HCT116 (cell line): ENCODE measurements at regions not wholly inside any gene's neighbourhood (a gene's known extent, or its start where the extent isn't known, plus 50 kb on each side); places are given as distances from the start of the nearest gene placed in this dataset.

Experiments used
- ATAC-seq: fragments of 200-7000 bp; cut with Tn5 transposase; 2 replicates; pipeline ENCODE4 v1.9.1; 2020; ENCODE audit warnings: mild to moderate bottlenecking, moderate library complexity
- BruUV-seq: library from RNA; stranded (reverse); fragments of 400-500 nt; replicated peaks from 2 replicates; lab custom pipeline; 2021; lab: Mats Ljungman, UMichigan
- CTCF ChIA-PET: fragments of 300-600 bp; sonication (Branson Sonifier 250); formaldehyde crosslinking; loops from one replicate; lab custom pipeline; 2021; ENCODE audit warnings: antibody characterized with exemption; lab: Charles Lee
- POLR2A ChIA-PET: fragments of 300-600, 350-600 bp; sonication (Branson Sonifier 250); formaldehyde crosslinking; loops from one replicate; lab custom pipeline; 2021; ENCODE audit warnings: antibody characterized with exemption; lab: Charles Lee
- RAD21 ChIA-PET, 2 experiments: fragments of 300-600 bp; sonication (Branson Sonifier 250); formaldehyde crosslinking; loops; one replicate each; lab custom pipeline; 2023; ENCODE audit warnings: low total read pairs in 2 of 2; ENCODE audit not compliant: uncharacterized antibody in 2 of 2, unreplicated experiment in 2 of 2, low non-redundant PET in 1 of 2; lab: Charles Lee
- DNase-seq: peaks from one replicate; pipeline ENCODE4 v3.0.0-alpha.2; 2010; ENCODE audit warnings: low read depth, low spot score
- H2AFZ ChIP-seq: fragments of 200-600 bp; shearing (Covaris generic), sonication (generic); 2 replicates; pipeline ENCODE4 v1.6.1; 2017; ENCODE audit warnings: low read depth, mixed run types, mixed read lengths, antibody characterized with exemption, low read length; ENCODE audit not compliant: poor library complexity, severe bottlenecking
- H3K27ac ChIP-seq: 2 replicates; pipeline ENCODE4 v1.5.1; 2012; ENCODE audit warnings: low read depth, low read length
- H3K27me3 ChIP-seq: fragments of 200-600 bp; sonication (generic); 2 replicates; pipeline ENCODE4 v1.6.1; 2016; ENCODE audit warnings: mixed run types, low read length, mixed read lengths; ENCODE audit not compliant: insufficient read depth
- H3K36me3 ChIP-seq, 2 experiments: fragments of 200-500 bp in 1 of 2; fragments of 200-600 bp in 1 of 2; sonication (Bioruptor generic) in 1 of 2; sonication (generic) in 1 of 2; 2 replicates each; pipeline versions ENCODE4 v1.5.1 to v1.6.1; 2014 to 2016; ENCODE audit warnings: low read length in 2 of 2, inconsistent platforms in 1 of 2, mixed read lengths in 1 of 2, mixed run types in 1 of 2; ENCODE audit not compliant: insufficient read depth in 2 of 2, control insufficient read depth in 1 of 2
- H3K4me1 ChIP-seq, 2 experiments: fragments of 200-600 bp in 1 of 2; sonication (generic) in 1 of 2; 2 replicates each; pipeline versions ENCODE4 v1.5.1 to v1.6.1; 2012 to 2017; ENCODE audit warnings: low read length in 2 of 2, inconsistent platforms in 1 of 2, mild to moderate bottlenecking in 1 of 2, mixed read lengths in 1 of 2, mixed run types in 1 of 2, moderate library complexity in 1 of 2; ENCODE audit not compliant: insufficient read depth in 2 of 2, control insufficient read depth in 1 of 2
- H3K4me2 ChIP-seq: fragments of 200-600 bp; sonication (generic); 2 replicates; pipeline ENCODE4 v1.6.1; 2017; ENCODE audit warnings: mixed run types, low read length, mixed read lengths
- H3K4me3 ChIP-seq, 2 experiments: fragments of 200-600 bp in 1 of 2; sonication (generic) in 1 of 2; replicated peaks in 1 of 2; 2 replicates each; pipeline ENCODE4 v1.5.1; 2011 to 2016; ENCODE audit warnings: low read length in 2 of 2, control low read depth in 1 of 2, low read depth in 1 of 2, mild to moderate bottlenecking in 1 of 2, mixed read lengths in 1 of 2, mixed run types in 1 of 2
- H3K79me2 ChIP-seq: fragments of 200-600 bp; sonication (generic); 2 replicates; pipeline ENCODE4 v1.6.1; 2017; ENCODE audit warnings: mild to moderate bottlenecking, mixed run types, low read length, moderate library complexity, mixed read lengths; ENCODE audit not compliant: insufficient read depth
- H3K9ac ChIP-seq: fragments of 200-600 bp; sonication (generic); 2 replicates; pipeline ENCODE4 v1.6.1; 2016; ENCODE audit warnings: low read length, mixed read lengths
- H3K9me2 ChIP-seq: fragments of 200-600 bp; sonication (generic), shearing (Covaris generic); 2 replicates; pipeline ENCODE4 v1.6.1; 2017; ENCODE audit warnings: mixed run types, mild to moderate bottlenecking, moderate library complexity; ENCODE audit not compliant: insufficient read depth
- H3K9me3 ChIP-seq, 2 experiments: fragments of 200-500 bp in 1 of 2; fragments of 200-600 bp in 1 of 2; sonication (Bioruptor generic) in 1 of 2; sonication (generic) in 1 of 2; 2 replicates each; pipeline ENCODE4 v1.6.1; 2014 to 2017; ENCODE audit warnings: low read length in 2 of 2, mixed read lengths in 2 of 2, inconsistent platforms in 1 of 2, low read depth in 1 of 2, mild to moderate bottlenecking in 1 of 2, mixed run types in 1 of 2, moderate library complexity in 1 of 2; ENCODE audit not compliant: control insufficient read depth in 1 of 2, insufficient read depth in 1 of 2
- H4K20me1 ChIP-seq: fragments of 200-600 bp; sonication (generic), shearing (Covaris generic); 2 replicates; pipeline ENCODE4 v1.6.1; 2017; ENCODE audit warnings: mixed run types, mild to moderate bottlenecking, moderate library complexity; ENCODE audit not compliant: insufficient read depth
- ATF3 ChIP-seq: IDR thresholded peaks from 2 replicates; pipeline ENCODE4 v1.6.1; 2012
- CTCF ChIP-seq, 3 experiments: fragments of 200-600 bp in 1 of 3; sonication (generic) in 1 of 3; IDR thresholded peaks in 2 of 3; conservative IDR thresholded peaks in 1 of 3; 2 replicates each; pipeline ENCODE4 v1.5.1; 2012 to 2017; ENCODE audit warnings: low read depth in 2 of 3, low read length in 2 of 3, antibody characterized with exemption in 1 of 3, borderline replicate concordance in 1 of 3, control low read depth in 1 of 3, mild to moderate bottlenecking in 1 of 3, mixed read lengths in 1 of 3, mixed run types in 1 of 3, moderate library complexity in 1 of 3; ENCODE audit not compliant: insufficient read depth in 1 of 3
- ELF1 ChIP-seq: IDR thresholded peaks from 2 replicates; pipeline ENCODE4 v1.6.1; 2012; ENCODE audit warnings: low read depth, borderline replicate concordance
- EZH2 ChIP-seq: fragments of 200-600 bp; sonication (generic); IDR thresholded peaks from 2 replicates; pipeline ENCODE4 v1.6.1; 2017; ENCODE audit warnings: antibody characterized with exemption, mixed run types
- FOSL1 ChIP-seq: IDR thresholded peaks from 2 replicates; pipeline ENCODE4 v1.6.1; 2012; ENCODE audit warnings: low read depth
- JUND ChIP-seq: IDR thresholded peaks from 2 replicates; pipeline ENCODE4 v1.6.1; 2012
- MAX ChIP-seq: IDR thresholded peaks from 2 replicates; pipeline ENCODE4 v1.6.1; 2012
- RAD21 ChIP-seq: IDR thresholded peaks from 2 replicates; pipeline ENCODE4 v1.6.1; 2012; ENCODE audit warnings: low read depth, mild to moderate bottlenecking
- SIN3A ChIP-seq: IDR thresholded peaks from 2 replicates; pipeline ENCODE4 v1.6.1; 2012; ENCODE audit warnings: low read depth
- SRF ChIP-seq: IDR thresholded peaks from 2 replicates; pipeline ENCODE4 v1.6.1; 2012; ENCODE audit warnings: low read depth
- TCF7L2 ChIP-seq: IDR thresholded peaks from 2 replicates; pipeline ENCODE4 v1.7.0; 2011; ENCODE audit warnings: borderline replicate concordance, inconsistent platforms; ENCODE audit not compliant: insufficient read depth, insufficient read length; ENCODE audit errors: extremely low read depth
- YY1 ChIP-seq: IDR thresholded peaks from 2 replicates; pipeline ENCODE4 v1.6.1; 2011; ENCODE audit warnings: low read length, low read depth, moderate library complexity, mild to moderate bottlenecking; ENCODE audit not compliant: insufficient replicate concordance; ENCODE audit errors: extremely low read depth
- ZBTB33 ChIP-seq: IDR thresholded peaks from 2 replicates; pipeline ENCODE4 v1.6.1; 2011; ENCODE audit warnings: mild to moderate bottlenecking, low read length, moderate library complexity; ENCODE audit not compliant: insufficient replicate concordance; ENCODE audit errors: extremely low read depth
- intact Hi-C: fragments of 100-400 bp; cut with micrococcal nuclease; formaldehyde crosslinking; loops from 2 replicates; pipeline ENCODE4 v1.10.0; 2022

GRCh38 chr10:30745953-30746352 lies 116.4 kb upstream of the LYZL2 start:
- no peaks in the 10 kb centered on the region for H4K20me1 ChIP-seq
- RAD21 ChIA-PET, result no interaction called here
- H3K9me3 ChIP-seq, result no peaks in the 10 kb centered on the region

More at GRCh38 chr10:30745953-30746352, 116.4 kb upstream of the LYZL2 start:
- H3K79me2 ChIP-seq, result no peaks in the 10 kb centered on the region
- no peaks in the 10 kb centered on the region for H3K36me3 ChIP-seq
- H3K9me2 ChIP-seq, result no peaks in the 10 kb centered on the region
- no peak overlapping the region for H2AFZ ChIP-seq
- DNase-seq (no peak), ATAC-seq (no peak)
- TF ChIP-seq RAD21 (no peak), CTCF (IDR thresholded peaks at IDR 0.05 in 2 of 3, conservative IDR thresholded peaks at IDR 0.05 in 1 of 3; ENCODE audit: borderline replicate concordance in 1 of 3, insufficient read depth in 1 of 3, low read depth in 2 of 3, low read length in 2 of 3) (no peak), MAX (no peak), JUND (no peak), ATF3 (no peak), EZH2 (no peak), SIN3A (no peak), YY1 (no peak), TCF7L2 (no peak), SRF (no peak), FOSL1 (no peak), ZBTB33 (no peak), ELF1 (no peak)
- POLR2A ChIA-PET, result no interaction called here
- H3K27ac ChIP-seq, result no peak overlapping the region
- H3K4me3 ChIP-seq, result no peak overlapping the region
- intact Hi-C loops, result no loop called here
- no TSS peak for BruUV-seq
- no peak overlapping the region for H3K4me2 ChIP-seq
- H3K27me3 ChIP-seq, result no peaks in the 10 kb centered on the region
- no peak overlapping the region for H3K9ac ChIP-seq
- CTCF ChIA-PET, result no interaction called here
- H3K4me1 ChIP-seq, result no peaks in the 10 kb centered on the region
